ENCODE measurements at regions not wholly inside any gene's neighbourhood (a gene's known extent, or its start where the extent isn't known, plus 50 kb on each side); places are given as distances from the start of the nearest gene placed in this dataset.

DNA sequence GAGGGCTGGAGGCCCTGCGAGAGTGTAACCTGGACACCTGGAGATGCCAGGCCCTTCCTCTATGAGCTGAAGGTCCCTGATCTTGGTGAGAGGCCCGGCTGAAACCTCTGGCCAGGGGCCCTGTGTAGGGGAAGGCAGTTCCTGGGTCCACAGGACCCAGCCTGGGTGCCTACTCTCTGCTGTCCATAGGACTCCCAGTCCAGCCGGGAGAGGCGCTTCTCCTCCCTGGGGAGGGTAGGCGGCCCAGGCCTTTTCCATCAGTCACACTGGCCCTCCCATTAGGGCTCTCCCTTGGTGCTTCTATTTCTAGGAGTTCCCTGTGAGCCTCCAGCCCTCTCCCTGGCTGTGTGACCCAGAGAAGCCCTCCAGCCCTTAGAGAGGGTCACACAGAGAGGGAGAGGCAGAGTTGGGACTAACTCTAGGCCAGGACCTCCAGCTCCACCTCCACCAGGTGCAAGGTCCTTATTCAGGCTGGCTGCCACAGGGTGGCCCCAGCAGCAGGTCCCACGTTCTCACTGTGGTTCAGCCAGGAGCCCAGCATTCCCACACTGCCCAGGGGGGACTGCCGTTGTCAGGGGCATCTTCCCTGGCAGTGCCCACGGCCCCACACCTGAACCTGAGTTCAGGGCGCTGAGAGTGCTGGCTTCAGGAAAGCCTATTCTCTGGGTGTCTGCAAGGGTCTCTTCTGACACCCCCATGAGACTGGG lies 146.8 kb downstream of the SMAD6 start:
- no peak for DNase-seq

DNA sequence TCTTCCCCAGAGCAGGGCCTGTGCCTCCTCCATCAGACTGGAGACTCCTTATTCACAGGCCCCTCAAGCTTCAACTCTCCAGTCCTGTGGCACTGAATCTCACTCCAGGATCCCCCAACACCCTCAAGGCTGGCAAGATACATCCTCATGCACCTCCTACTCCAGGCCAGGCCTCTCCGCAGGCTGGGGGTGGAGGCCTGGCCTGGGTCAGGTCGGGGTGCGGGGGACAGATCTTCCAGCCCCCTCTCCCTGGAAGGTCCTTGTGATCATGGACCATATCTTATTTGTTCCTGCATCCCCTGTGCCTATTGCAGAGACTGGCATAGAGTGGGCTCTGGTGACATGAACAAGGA lies 147.3 kb downstream of the SMAD6 start:
- DNase-seq: no peak

GRCh38 chr15:66849746-66850077 lies 147.7 kb downstream of the SMAD6 start:
- DNase-seq: no peak

DNA sequence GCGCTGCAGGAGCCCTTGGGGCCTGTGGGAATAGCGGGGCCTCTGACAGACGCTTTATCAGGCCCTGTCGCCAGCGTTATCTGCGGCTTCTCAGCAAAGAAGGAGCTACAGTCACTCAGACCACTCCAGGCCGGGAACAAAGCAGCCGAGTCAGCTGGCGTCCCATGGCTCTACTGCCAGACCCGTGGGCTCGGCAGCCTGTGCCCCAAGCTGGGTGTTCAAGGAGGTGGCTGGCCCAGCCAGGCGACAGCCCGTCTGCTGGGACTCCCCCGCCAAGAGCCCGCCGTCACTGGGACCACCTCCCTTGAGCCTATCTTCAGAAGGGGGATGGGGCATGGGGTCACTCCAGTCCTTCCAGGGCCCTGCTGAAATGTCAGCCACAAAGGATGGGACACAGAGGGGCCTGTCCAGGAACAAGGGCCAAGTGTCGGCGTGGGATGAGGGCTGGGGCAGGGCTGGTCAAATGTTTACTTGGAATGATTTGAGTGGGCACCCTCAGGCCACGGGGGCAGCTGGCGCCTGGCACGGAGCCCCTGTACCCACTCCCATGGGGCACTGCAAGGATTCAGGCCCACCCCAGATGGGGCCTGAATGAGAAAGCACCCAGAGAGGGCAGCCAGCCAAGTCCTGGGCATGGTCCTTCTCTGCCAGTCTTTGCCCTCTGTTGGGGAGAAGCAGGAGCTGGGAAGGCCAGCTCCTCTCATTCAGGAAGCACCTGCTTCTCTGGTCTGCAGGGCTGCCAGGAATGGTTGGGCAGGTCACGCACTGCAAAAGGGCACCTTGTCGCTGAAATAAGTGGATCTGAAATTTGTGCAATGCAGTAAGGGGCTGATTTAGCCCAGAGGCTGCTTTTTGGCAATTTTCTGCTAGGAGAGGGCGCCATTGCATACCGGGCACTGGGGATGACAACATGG lies 148.3 kb downstream of the SMAD6 start:
- DNase-seq: no peak

DNA sequence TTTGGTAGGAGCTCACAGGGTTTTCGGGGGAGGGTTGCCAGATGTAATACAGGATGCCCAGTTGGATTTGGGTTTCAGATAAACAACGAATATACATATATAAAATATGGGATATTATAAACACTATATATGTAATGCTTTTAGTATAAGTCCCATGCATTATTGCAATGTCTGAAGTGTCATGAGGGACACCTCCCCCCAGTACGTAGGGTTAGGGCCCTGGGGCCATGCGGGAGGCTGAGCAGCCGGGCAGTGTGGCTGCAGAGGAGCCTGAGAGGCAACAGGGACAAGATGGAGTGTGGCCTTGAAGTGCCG lies 148.9 kb downstream of the SMAD6 start:
- no peak for DNase-seq

DNA sequence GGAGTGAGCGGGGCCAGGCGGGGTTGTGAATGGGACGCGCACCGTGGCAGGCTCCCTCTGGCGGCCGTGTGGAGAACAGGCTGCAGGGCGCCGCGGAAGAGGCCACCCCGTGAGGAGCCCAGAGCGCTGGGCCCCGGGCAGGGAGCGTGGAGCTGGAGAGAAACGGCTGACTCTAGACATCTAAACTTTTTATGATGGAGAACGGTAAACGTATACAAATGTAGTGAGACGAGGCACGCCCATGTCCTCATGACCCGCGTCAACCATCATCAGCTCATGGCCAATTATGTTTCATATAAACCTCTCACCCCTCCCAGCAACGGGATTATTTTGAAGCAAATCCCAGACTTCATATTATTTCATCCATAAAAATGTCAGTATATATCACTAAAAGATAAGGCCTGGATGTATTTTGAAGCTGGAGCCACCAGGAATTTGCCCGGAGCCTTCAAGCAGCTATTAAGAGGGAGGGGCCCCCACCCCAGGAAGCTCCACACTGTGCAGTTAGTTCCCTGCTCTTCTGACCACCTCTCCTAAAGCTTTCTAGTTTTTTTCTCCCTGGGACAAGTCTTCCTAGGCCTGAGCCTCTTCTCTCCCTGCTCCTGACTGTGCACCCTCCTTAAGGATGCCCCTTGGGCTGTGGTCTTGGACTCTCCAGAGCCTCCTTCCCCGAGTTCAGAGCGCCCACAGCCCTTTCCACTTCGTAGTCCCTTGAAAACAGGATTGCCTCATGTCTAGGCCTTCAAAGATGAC lies 149.5 kb downstream of the SMAD6 start:
- peak; percentile 83 for DNase-seq

GRCh38 chr15:66852064-66852905 lies 150.2 kb downstream of the SMAD6 start:
- no peak for DNase-seq

- no peak for DNase-seq
These were observed 152.3 kb downstream of the SMAD6 start for GRCh38 chr15:66854012-66854965.

DNA sequence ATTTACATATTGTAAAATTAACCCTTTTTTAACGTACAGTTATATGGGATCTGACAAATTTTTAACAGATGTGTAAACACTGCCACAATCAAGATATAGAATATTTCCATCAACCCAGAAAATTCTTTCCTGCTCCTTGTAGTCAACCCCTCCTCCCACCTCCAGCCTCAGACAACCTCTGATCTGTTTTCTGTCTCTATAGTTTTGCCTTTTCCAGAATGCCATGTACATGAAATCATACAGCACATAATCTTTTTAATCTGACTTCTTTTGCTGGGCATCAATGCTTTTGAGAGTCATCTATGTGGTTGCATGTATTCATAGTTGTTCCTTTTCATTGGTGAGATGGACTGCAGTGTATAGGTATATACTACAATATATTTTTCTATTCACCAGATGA lies 153.0 kb downstream of the SMAD6 start:
- no peak for DNase-seq

GRCh38 chr15:66857694-66858093 lies 155.7 kb downstream of the SMAD6 start:
- no peak for DNase-seq

- no peak for DNase-seq
These were observed 156.6 kb downstream of the SMAD6 start for GRCh38 chr15:66858423-66859207.

- DNase-seq: no peak
These were observed 157.7 kb downstream of the SMAD6 start for GRCh38 chr15:66859688-66860253.

GRCh38 chr15:66860844-66861243 lies 158.8 kb downstream of the SMAD6 start:
- no peak for DNase-seq

- DNase-seq: no peak
These were observed 160.3 kb downstream of the SMAD6 start for GRCh38 chr15:66862111-66862939.

GRCh38 chr15:66862940-66863335 lies 160.9 kb downstream of the SMAD6 start:
- peak; percentile 84 to 87 for DNase-seq

DNA sequence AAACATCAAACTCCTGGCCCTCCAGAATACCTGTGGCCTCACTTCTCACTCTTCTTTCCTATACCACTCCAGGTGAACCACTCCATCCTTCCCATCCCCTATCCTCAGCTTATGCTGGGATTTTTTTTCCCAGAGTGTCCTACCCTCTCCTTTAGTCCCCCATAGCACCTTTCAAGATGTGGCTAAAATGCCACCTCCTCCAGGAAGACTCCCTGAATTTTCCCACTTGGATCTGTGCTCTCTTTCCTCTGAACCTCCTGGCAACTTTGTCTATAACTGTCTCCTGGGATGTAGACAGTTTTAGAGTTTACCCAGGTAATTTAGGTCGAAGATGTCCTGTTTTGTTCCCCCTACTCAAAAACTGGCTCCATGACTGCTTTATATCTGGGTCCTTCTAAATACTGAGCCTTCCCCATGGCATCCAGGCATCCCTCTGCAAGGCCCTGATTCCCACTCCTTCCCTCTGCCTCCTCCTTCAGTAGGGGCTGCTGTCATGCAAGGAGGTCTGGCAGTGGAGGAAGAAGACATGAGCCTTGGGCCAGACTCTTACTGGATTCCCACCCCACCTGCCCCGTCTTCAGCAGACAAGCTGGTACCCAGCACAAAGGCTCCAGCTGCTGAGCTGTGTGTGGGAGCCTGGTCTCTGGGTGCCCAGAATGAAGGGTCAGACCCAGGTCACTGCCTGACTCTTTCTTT lies 161.5 kb downstream of the SMAD6 start:
- DNase-seq: no peak

DNA sequence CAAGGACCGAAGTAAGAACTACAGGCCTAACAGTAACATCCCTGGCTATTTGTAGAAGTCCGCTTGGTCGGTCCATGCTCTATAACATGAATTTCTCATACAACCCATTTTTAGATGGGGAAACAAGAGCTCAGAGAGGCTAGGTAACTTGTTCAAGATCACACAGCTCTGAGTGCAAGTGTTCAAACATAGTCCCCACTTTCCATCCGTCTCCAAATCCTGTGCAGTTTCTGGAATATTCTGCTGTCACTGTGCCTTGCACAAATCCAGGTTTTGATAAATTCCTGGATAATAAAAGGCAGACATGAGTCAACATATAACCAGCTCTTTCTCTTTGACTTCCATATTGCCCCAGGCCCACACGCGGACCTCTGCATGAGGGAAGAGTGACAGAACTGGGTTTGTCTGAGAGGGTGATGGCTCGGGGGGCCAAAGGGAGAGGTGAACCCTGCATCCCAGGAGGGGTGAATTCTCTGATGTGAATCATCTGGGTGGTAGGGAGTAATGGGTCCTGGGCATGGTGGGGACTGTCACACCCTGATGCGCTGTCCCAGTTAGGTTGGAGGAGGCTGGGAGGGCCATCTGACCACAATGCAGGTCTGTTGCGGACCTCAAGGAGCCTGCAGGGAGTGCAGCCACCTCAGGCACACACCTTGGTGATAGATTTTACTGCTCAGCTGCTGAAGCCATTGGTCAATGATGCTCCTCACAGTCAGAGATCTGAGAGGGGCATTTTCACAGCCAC lies 162.2 kb downstream of the SMAD6 start:
- no peak for DNase-seq

- DNase-seq: no peak
These were observed 162.8 kb downstream of the SMAD6 start for GRCh38 chr15:66864871-66865281.

Measured in activated CD4-positive, alpha-beta T cell treated with anti-CD3 and anti-CD28 coated beads, Interleukin-2, amount 50 U/mL, for 48 hours (primary cell).